Calu3 (cell line): ENCODE measurements at regions not wholly inside any gene's neighbourhood (a gene's known extent, or its start where the extent isn't known, plus 50 kb on each side); places are given as distances from the start of the nearest gene placed in this dataset.

Source experiments
- BruUV-seq: library from RNA; stranded (reverse); fragments of 400-500 nt; replicated peaks from 2 replicates; lab custom pipeline; 2021; lab: Mats Ljungman, UMichigan
- CTCF ChIA-PET: fragments of 300-600 bp; sonication (Branson Sonifier 250); formaldehyde crosslinking; loops from one replicate; lab custom pipeline; 2022; ENCODE audit warnings: antibody characterized with exemption; lab: Charles Lee
- DNase-seq: peaks from one replicate; pipeline ENCODE4 v3.0.0; 2022
- H3K27ac Mint-ChIP-seq: one replicate; pipeline ENCODE4 v1.8.0; 2022; ENCODE audit warnings: mixed read lengths; ENCODE audit not compliant: unreplicated experiment
- H3K27me3 Mint-ChIP-seq: one replicate; pipeline ENCODE4 v1.8.0; 2022; ENCODE audit warnings: mixed read lengths; ENCODE audit not compliant: unreplicated experiment
- H3K36me3 Mint-ChIP-seq: one replicate; pipeline ENCODE4 v1.8.0; 2022; ENCODE audit warnings: mild to moderate bottlenecking, moderate library complexity, mixed read lengths; ENCODE audit not compliant: insufficient read depth, unreplicated experiment
- H3K4me1 Mint-ChIP-seq: one replicate; pipeline ENCODE4 v1.8.0; 2022; ENCODE audit warnings: mild to moderate bottlenecking, low read depth, mixed read lengths; ENCODE audit not compliant: unreplicated experiment
- H3K4me3 Mint-ChIP-seq: one replicate; pipeline ENCODE4 v1.8.0; 2022; ENCODE audit warnings: mild to moderate bottlenecking, low read depth, moderate library complexity, mixed read lengths; ENCODE audit not compliant: unreplicated experiment
- H3K9me3 Mint-ChIP-seq: one replicate; pipeline ENCODE4 v1.8.0; 2022; ENCODE audit warnings: low read depth, mixed read lengths; ENCODE audit not compliant: unreplicated experiment
- CTCF ChIP-seq: fragments of 200-600 bp; IDR thresholded peaks from one replicate; pipeline ENCODE4 v1.8.0; 2022; ENCODE audit warnings: antibody characterized with exemption; ENCODE audit not compliant: unreplicated experiment
- intact Hi-C: fragments of 100-400 bp; cut with micrococcal nuclease; formaldehyde crosslinking; loops from one replicate; pipeline ENCODE4 v1.10.0; 2022; ENCODE audit not compliant: unreplicated experiment

DNA sequence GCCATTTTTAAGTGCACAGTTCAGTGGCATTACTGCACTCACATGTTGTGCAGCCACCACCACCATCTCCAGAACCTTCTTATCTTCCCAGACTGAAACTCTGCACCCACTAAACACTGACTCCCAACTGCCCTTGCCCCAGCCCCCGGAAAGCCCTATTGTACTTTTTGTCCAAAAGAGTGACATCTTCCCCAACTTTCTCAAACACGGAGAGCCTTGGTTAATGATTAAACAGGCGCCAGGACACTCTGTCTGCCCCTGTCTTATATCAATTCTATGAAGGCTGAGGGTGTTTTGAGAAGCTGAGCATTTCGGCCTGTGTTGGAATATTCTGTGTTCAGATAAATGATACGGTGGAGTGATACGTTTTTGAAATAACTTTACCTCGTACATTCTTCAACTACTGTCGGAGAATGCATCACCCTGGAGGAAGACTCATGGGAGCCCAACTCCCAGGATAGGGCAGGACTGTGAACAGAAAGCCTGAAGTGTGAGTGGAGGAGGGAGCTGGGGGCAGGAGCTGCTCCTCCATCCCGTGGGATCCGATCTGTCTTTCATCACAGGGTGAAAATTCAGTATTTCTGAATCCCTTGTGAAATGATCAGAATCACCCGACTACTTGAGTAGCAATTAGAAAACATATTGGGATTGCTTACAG, 68.7 kb upstream of the FOXC1 start:
- no peaks in the 10 kb centered on the region for H3K9me3 Mint-ChIP-seq
- DNase-seq = no peak
- no TSS peak for BruUV-seq

GRCh38 chr6:1542335-1542734, 67.4 kb upstream of the FOXC1 start:
- CTCF ChIA-PET = no interaction called here

More for the DNA sequence above, 68.7 kb upstream of the FOXC1 start:
- intact Hi-C loops = no loop called here
- no peak for TF ChIP-seq CTCF
- Mint-ChIP-seq H3K27me3 (peaks cover 18% of the 10 kb centered on the region), H3K4me1 (no peaks in the 10 kb centered on the region), H3K4me3 (no peak overlapping the region), H3K36me3 (no peaks in the 10 kb centered on the region), H3K27ac (no peak overlapping the region)
- CTCF ChIA-PET = no interaction called here

GRCh38 chr6:1542764-1543163, 67.0 kb upstream of the FOXC1 start:
- H3K27ac Mint-ChIP-seq = no peak overlapping the region
- CTCF ChIA-PET = no interaction called here
- H3K36me3 Mint-ChIP-seq = no peaks in the 10 kb centered on the region

More at GRCh38 chr6:1542335-1542734, 67.4 kb upstream of the FOXC1 start:
- H3K36me3 Mint-ChIP-seq = no peaks in the 10 kb centered on the region
- intact Hi-C loops = no loop called here
- H3K4me1 Mint-ChIP-seq = no peaks in the 10 kb centered on the region
- BruUV-seq = no TSS peak
- H3K27me3 Mint-ChIP-seq = peaks cover 18% of the 10 kb centered on the region
- H3K4me3 Mint-ChIP-seq = no peak overlapping the region
- DNase-seq = no peak
- no peaks in the 10 kb centered on the region for H3K9me3 Mint-ChIP-seq
- H3K27ac Mint-ChIP-seq = no peak overlapping the region
- TF ChIP-seq CTCF = no peak

GRCh38 chr6:1544000-1544399, 65.7 kb upstream of the FOXC1 start:
- DNase-seq = no peak
- H3K27ac Mint-ChIP-seq = no peak overlapping the region
- no TSS peak for BruUV-seq
- H3K27me3 Mint-ChIP-seq = peaks cover 18% of the 10 kb centered on the region
- TF ChIP-seq CTCF = no peak
- H3K36me3 Mint-ChIP-seq = no peaks in the 10 kb centered on the region
- no peaks in the 10 kb centered on the region for H3K4me1 Mint-ChIP-seq
- H3K4me3 Mint-ChIP-seq = no peak overlapping the region
- intact Hi-C loops = no loop called here
- CTCF ChIA-PET = no interaction called here
- H3K9me3 Mint-ChIP-seq = no peaks in the 10 kb centered on the region

More at GRCh38 chr6:1542764-1543163, 67.0 kb upstream of the FOXC1 start:
- DNase-seq = no peak
- intact Hi-C loops = no loop called here
- Mint-ChIP-seq H3K4me3 (no peak overlapping the region), H3K27me3 (peaks cover 18% of the 10 kb centered on the region), H3K4me1 (no peaks in the 10 kb centered on the region), H3K9me3 (no peaks in the 10 kb centered on the region)
- TF ChIP-seq CTCF = no peak
- no TSS peak for BruUV-seq
